GM21717 (cell line): ENCODE measurements at regions not wholly inside any gene's neighbourhood (a gene's known extent, or its start where the extent isn't known, plus 50 kb on each side); places are given as distances from the start of the nearest gene placed in this dataset.
A peak's percentile ranks its signal among the peaks of the same experiment; 100 is the strongest.
"Not testable (repeated sequence)": the region's sequence is repeated elsewhere in the genome, so short reads cannot be mapped to it uniquely, and the experiment has no call there.

Source experiments
- ATAC-seq: cut with Tn5 transposase; IDR thresholded peaks from one replicate; pipeline ENCODE4 v1.9.1; 2021; ENCODE audit warnings: mild to moderate bottlenecking, moderate library complexity; ENCODE audit not compliant: unreplicated experiment

DNA sequence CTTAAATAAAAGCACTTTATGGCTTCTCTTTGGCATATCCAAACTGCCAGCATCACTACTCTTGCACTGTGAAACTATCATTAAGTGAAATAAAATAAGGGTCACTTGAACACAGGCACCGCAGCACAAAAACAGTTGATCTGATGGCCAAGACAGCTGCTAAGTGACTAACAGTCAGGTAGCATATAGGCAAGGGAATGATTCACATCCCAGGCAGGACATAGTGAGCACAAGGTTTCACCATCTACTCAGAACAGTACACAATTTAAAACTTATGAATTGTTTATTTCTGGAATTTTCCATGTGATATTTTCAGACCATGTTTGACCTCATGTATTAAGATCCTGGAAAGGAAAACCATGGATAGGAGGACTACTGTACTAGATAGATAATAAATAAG, 214.2 kb downstream of the MREG start:
- no peak for ATAC-seq

DNA sequence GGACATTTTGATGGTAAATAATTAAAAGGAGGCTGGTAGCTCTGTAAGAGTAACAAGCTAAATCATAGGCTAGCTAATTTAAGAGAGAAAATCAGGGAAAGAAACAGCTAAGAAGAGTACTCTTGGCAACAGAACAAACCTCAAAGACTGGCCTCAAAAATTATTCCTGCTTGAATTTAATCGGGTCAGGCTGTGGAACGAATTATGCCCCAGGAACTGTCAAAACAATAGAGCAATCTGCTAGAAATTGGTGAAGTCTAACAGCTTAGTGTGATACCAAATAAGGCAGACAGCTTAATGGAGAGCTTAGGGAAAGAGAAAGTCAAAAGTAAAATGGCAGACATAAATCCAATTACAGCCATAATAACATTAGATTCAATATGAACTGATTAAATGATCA, 215.7 kb downstream of the MREG start:
- ATAC-seq = no peak

DNA sequence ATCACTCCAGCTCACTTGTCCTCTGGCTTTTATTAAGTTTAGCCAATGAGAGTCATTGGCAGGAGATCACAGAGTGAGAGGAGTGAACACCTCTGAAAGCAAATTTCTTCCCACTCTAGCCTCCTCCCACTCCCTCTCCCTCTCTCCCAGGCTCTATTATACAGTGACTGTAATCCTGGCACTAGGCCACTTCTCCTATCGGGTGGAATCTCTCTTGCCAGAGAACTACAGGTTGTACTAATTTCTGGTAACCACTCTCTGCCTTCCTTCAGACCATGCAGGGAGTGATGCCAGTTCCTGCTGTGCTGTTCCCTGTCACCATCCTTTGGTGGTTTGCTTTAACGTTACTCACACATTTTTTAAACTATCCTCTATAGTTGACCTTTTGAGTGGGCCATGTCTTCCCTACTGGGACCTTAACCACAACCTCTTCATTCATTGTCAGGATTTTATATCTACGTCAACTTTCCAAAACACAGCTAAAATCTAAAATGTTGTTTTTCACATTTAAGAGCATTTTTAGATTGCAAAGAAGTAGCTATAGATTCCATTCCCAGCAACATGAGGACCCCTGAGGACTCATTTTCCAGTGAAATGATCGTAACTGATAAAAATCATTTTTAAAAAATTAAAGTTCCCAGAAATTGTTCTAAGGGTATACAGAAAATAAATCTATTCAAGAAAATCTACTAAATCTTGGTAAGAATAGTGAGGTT, 217.1 kb downstream of the MREG start:
- ATAC-seq = no peak

DNA sequence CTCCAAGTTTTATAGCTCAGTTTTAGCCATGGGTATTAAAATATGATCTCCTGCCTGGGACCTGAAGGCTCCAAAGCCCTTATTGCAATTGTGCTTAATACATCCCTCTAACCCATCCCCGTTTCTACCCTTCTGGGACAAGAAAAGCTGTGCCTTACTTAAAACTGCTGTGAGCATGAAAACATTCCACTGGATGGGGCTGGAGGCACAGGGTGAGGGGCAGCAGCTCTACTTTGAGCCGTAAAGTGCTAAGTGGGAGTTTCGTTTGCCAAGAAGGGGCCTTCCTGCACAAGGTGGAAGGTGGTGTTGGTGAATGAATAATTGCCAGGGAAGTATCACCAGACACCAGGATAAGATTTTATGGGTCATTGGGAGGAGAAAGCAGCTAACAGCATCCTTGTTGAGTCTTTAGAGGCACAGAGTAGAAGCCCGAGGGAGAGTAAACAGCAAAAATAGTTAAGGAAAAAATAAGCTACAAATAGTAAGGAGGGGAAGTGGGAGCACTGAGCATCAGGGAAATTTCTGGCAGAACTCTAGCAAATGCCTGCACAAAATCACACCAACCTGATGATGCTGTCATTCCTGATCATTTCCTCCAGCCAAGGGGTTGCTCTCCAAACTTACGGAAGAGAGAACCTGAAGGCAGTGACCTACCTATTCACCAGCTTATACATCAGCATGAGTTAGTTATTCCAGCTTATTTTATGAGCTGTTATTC, 218.4 kb downstream of the MREG start:
- ATAC-seq = no peak

DNA sequence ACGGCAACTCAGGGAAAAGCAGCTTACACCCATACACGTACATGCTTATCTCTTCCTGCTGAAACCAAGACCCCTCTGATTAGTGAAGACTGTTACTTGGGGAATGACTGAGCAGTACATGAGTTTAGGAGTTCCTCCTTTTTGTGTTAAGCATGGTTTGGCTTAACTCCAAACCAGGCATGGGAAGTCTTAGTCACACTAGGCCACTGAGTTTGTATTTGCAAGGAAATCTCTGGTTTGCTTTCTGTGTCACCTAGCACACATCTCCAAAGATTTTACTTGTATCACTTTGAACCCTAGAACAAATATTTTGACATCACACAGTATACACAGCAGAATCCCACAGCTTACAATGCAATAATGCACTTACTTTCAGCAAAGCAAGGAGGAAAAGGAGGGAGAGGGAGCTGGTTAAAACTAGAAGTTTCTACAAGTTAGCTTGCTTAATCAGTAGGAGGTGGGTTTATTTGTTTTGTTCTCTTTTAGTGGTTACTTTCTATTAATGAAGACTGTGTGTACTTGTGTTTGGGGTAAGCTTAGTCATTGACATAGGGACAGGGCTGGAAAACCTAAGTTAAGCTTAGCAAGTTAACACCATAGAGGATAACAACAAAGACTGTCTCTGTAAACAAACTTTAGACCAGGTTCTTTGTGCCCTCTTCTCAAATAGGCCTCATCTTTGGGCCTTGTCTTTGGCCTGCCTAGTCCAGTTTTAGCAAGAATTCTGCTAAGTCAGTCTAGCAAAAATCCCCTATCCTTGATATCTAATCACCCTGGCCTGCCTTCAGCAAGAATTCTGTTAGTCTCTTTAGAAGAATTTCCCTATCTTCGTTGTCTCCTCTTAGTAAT, 219.4 kb downstream of the MREG start:
- peak; percentile 86 for ATAC-seq

DNA sequence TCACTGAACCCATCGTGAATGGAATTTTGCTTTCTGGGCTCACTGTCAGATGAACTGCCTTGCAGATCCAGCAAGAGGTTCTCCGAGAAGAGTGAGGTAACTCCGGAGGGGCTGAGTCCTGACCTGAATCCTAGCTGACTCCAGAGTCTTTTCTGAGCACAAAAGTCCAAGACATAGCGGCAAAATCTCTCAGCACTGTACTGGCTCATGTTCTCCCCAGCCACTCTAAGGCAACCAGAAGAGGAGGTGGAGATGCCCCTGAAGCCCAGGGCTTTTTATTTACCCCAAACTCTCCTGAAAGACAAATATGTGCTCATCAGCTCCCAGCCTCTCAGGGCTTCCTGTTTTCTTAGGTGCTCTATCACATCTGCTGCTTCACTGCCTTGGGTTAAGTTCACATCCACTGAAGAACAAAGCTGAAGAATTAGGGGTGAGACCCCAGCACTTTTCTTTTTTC, 221.8 kb downstream of the MREG start:
- no peak for ATAC-seq

DNA sequence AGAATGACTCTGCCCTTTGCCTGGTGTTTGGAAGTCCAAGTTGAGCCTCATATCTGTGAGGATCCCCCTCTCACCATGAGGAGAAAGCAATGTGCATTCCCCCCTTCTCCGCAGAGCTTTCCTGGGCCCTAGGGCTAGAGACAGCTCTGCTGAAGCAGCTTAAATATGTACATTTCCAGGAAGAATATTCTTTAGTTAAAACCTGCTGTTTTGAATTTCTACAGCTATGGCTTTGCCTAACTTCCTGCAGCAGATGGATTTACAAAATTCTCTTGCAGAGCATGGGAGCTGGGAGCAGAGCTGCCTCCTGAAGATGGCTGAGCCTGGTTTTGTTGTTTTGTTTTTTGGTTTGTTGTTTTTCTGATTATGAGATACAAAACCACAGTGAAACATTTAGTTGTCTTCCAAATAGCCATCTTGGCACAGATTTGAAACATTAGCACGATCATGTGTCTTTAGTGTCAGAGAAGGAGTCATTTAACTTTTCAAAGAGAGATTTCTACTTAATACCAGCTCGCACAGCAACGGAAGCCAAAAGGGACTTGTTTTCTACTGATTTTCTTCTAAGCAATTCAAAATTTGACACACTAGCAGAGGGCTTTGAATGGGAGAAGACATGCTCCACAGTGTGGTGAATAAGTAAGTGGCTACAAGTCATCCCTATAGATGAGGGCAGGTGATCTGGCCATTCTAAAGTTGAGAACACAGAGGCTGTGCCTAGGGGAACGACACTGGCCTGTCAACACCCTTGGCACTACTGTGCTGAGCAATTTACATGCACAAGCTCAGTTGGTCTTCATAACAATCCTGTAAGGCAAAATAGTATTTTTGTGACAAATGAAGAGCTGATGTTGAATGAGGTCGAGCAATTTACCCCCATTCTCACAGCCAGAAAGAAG, 222.6 kb downstream of the MREG start:
- ATAC-seq = no peak

DNA sequence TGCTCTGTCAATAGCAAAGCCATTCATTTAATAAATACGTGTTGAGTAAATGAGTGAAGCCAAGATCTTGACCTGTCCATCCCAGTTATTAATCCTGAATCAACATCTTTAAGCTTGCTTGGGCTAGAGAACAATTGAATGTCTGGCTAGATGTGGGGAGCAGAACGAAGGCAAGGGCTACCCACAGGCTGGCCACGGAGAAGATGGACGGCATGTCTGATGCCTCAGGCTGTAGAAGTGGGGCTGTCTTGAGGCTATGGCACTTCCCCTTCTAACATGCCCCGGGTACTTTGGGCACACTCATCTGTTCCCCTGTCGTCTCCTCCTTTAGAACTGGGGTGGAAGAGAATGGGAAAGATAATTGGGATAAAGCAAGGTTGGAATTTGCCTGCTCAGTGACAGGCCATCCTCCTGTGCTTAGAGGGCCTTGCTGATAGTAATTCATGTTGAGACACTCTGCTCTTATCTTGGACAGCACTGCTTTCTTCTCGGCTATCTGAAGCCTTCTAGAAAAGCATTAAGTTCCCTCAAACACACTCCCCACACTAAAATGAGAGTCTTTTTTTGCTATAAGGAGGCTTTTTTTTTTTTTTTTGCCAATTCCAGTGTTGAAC, 225.7 kb downstream of the MREG start:
- ATAC-seq = no peak

DNA sequence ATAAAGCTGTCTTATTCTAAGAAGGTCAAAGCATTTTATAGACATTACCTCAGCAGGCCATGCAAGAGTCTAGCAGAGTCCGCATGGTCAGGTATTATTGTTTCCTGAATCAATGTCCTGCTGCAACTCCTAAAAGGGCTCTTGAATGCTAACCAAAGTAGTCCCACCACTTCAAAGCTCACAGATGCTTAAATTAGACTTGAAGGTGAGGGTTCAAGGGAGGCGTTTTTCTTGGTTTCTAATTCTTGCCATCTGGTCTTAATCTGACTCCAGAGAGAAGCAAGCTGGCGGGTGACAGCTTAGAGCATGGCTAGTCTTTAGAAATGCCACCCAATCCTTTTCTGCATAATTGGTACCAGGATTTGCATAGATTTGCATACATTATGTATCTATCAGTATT, 226.3 kb downstream of the MREG start:
- ATAC-seq = no peak

DNA sequence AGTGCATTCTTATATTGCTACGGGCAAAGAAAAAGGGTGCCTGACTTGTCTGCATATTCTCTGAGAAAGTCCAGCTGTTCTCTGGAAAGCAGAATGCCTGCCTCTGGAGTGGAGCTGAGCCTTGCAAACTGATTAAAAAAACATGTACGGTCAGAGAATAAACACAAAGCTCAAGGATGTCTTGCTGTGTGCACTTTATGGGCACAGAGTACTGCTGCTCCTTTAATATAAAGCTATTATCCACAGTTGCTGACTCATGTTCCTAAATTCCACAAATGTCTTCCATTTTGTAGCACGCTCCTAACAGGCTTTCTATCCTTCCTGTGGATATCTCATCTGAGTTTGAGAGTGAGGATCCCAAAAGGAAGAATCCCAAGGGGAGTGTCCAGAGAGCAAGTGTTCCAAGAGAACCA, 229.0 kb downstream of the MREG start:
- ATAC-seq = no peak

DNA sequence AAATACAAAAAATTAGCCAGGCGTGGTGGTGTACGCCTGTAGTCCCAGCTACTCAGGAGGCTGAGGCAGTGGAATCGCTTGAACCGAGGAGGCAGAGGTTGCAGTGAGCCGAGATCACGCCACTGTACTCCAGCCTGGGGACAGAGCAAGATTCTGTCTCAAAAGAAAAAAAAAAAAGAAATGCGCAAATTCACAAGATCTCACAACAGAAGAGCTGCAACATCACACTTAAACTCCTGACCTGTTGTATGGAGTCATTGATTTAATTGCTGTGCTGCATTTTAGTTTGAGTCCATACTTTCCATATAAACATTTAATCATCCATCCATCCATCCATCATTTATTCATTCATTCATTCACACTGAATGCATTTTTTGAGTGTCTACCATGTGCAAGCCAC, 229.7 kb downstream of the MREG start:
- not testable (repeated sequence) for ATAC-seq

DNA sequence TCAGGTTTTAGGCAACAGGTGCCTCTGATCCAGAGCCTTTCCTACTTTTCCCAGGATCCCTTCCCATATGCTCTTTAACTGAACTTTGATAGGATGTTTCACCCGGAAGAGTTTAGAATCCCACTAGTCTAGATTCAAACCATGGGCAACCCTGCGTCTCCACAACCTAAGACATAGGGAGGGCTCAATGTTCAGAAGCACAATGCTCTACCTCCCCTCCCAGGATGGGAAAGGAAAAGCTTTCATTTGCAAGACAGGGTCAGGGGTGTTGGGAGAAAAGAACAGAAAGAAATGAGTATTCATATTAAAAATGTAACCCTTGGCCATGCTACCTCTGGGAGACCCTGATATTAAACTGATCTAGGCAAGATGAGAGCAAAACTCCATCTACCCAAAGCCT, 230.4 kb downstream of the MREG start:
- ATAC-seq = no peak

DNA sequence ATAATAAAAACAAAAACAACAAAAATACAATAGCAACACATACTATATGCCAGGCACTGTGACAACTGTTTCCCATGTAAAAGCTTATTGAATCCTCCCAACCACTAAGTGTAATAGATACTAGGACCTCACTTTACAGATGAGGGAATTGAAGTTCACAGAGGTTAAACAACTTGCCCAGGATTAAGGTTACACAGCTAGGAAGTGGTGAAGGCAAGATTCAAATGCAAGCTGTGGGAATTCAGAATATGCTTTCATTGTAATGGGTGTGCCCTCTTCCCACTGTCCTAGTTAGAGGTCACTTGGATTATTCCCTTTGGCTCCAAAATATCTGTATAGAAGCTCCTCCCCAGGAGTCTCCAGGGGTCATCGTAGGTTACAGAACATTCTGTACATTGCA, 231.1 kb downstream of the MREG start:
- no peak for ATAC-seq

DNA sequence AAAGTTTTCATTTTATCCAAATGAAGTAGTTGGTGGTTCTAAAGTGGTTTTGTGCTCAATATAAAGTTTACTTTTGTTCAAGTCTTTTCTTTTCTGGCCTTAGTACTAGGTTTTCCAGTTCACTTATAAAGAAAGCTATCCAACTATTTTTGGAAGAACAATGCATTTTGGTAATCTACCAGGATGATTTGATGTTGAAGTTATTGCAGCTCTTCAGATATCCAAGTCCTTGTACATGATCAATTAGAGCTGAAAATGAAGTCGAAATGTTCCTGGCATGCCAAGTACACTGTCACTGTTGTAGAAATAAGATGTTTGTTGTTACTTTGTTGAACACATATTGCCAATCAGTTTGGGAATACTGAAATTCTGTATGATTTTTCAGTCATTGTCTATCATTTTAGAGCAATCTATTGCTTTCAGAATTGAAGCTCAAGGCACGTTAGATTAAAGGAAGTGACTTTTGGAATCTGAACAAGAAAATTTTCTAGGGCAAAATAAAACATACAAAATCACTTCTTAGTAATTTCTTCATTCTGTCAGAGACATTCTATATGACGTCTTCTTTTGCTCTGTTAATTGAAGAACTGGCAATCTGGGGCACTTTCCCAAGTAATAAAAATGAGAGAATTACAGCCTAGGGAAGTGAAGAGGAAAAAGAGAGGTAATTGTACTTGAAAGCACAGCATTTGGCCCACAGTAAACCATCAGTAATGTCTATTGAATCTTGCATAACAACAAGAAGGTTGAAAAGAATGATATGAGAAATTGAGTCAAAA, 232.3 kb downstream of the MREG start:
- no peak for ATAC-seq

DNA sequence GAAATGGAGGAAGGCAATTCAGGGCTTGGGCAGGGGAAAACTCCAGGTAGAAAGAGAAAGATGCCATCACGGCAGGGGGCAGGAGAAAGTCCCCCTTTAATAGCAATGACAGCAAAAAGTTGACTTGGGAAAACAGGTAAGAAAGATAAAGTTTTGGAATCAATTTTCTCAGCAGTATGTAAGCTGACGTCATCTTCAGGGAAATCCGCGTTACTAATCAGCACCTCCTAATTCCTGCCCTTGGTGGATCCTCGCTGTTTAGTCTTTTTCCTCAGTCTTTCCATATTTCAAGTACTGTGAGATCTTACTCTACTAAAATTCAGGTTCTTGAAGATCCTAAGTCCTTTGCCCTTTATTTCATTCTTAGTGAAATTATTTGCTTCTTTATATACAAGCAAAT, 233.0 kb downstream of the MREG start:
- no peak for ATAC-seq

DNA sequence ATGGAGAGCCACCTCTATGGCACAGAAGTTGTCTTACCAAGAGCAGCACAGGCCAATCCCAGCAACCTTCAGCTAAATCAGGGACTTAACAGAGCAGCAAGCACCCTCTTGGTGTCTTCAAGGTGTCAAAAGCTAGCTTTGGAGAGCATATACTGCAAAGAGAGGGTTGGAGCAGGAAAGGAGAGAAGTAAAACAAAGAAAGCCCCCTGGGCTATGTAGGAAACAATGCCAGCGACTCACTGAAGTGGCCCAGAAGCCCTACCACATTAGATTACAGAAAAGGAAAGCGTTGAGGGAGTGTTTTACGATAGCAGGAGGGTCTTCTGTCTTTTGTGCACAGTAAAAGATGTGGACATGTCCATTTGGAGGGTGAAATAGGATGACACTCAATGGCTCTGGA, 233.4 kb downstream of the MREG start:
- ATAC-seq = no peak

DNA sequence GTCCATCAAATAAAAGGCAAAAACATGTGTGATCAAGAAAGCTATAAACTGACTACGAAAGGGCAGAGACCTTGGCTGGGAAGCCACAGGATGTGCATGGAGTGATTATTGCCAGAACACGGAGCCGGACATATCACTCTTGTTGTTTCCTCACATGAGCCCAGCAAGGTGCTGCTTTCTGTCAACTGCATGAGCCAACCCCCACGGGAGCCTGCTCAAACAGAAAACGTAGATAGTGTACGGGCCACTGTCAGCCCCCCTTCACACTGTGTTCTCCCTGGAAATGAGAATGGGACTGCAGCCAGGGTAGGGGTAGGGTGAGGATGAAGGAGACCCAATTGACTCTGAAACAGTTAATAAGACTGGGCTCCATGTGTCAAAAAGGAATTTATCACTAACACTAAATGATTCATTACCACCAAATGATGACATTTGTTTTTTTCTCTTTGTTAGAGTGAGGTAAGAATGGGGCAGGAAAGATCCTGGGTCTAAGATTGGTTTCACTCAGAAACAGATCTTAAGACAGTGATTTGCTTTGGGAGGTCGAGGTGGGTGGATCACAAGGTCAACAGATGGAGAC, 235.8 kb downstream of the MREG start:
- no peak for ATAC-seq

DNA sequence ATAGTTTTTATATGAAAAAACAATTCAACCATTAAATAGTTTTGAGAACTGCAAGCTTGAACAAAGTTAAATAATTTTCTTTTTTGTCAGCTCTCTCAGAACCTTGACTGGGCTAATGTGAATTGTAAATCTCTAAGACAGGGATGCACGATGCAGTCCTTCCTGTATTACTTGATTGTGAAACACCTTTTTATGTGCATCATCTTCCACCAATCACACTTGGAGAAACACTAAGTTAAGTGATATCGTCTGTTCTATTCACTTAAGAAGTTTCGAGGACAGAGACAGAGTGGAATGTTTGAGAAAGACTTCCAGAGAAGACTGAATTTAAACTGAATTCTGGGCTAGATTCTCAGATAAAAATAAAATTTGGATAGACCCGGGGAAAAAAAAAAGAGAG, 238.2 kb downstream of the MREG start:
- no peak for ATAC-seq

DNA sequence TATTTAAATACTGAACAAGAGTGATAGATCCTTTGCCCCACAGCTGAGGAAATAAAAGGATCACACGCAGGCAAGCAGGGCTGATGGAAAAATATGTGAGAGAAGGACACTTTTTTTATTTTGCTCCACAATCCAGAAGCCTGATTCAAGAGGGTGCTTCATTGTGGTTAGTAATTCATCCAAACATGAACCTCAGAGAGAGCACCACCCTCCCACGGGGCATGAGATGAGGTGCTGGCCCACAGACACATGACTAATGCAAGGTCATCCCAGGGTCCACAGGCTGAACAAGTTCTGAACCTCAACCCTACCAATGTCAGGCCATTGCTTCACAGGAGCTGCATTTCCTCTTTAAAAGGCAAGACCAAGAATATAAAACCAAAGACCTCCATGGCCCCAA, 239.6 kb downstream of the MREG start:
- no peak for ATAC-seq
